Hippocampal formation (tissue), 2 donors: ENCODE measurements at regions not wholly inside any gene's neighbourhood (a gene's known extent, or its start where the extent isn't known, plus 50 kb on each side); places are given as distances from the start of the nearest gene placed in this dataset.
"Not testable (repeated sequence)": the region's sequence is repeated elsewhere in the genome, so short reads cannot be mapped to it uniquely, and the experiment has no call there.

Experiments used
- DNase-seq, 2 donors: peaks; one replicate each; lab custom pipeline; 2025; lab: John Stamatoyannopoulos, UW

DNA sequence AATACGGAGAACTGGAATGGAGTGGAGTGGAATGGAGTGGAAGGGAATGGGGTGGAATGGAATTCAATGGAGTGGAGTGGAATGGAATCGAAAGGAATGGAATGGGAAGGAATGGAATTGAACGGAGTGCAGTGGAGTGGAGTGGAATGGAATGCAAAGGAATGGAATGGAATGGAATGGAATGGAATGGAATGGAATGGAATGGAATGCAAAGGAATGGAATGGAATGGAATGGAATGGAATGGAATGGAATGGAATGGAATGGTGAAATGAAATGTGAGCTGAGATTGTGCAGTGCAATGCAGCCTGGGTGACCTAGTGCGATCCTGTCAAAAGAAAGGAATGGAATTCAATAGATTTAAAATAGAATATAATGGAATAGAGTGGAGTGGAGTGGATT is 357.3 kb upstream of the WSB1 start:
- not testable (repeated sequence) for DNase-seq

DNA sequence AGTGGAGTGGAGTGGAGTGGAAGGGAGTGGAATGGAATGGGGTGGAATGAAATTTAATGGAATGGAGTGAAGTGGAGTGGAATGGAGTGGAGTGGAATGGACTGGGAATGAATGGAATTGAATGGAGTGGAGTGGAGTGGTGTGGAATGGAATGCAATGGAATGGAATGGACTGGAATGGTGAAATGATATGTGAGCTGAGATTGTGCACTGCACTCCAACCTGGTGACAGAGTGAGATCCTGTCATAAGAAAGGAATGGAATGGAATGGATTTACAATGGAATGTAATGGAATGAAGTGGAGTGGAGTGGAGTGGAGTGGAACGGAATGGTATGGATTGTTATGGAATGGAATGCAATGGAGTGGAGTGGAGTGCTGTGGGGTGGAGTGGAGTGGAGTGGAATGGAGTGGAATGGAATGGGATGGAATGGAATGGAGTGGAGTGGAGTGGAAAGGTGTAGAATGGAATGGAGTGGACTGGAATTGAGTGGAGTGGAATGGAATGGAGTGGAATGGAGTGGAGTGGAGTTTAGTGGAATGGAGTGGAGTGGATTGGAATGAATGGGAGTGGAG is 356.1 kb upstream of the WSB1 start:
- DNase-seq, result not testable (repeated sequence)

GRCh38 chr17:26939755-26940154 is 354.2 kb upstream of the WSB1 start:
- DNase-seq, result not testable (repeated sequence)

- not testable (repeated sequence) for DNase-seq
Observed at GRCh38 chr17:26940587-26940986, 353.3 kb upstream of the WSB1 start.

- DNase-seq, result no peak
Observed at GRCh38 chr17:26962255-26963162, 331.4 kb upstream of the WSB1 start.

GRCh38 chr17:26963163-26963503 is 330.8 kb upstream of the WSB1 start:
- no peak for DNase-seq

GRCh38 chr17:26965898-26966624 is 327.9 kb upstream of the WSB1 start:
- DNase-seq, result not testable (repeated sequence)

GRCh38 chr17:26966625-26967179 is 327.2 kb upstream of the WSB1 start:
- DNase-seq, result not testable (repeated sequence)

GRCh38 chr17:26981845-26982425 is 312.0 kb upstream of the WSB1 start:
- DNase-seq, result not testable (repeated sequence)

GRCh38 chr17:26982563-26982962 is 311.4 kb upstream of the WSB1 start:
- DNase-seq, result not testable (repeated sequence)

DNA sequence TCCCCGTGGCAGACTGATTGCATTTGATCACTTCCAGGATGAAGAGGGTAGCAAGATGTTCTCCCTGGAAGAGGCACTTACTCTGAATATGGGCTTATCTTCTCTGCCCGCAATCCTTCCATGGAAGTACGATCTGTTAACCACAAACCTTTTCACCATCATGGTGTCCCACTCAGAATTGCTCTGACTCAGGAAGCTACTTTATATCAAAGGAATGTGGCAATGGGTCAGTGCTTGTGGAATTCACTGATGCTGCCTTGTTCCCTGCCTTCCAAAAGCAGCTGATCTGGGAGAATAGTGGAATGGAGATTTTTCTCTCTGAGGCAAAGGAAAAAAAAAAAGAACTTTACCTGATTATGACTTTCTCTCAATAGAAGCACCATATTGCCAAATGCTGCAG is 306.1 kb upstream of the WSB1 start:
- not testable (repeated sequence) for DNase-seq

- DNase-seq, result not testable (repeated sequence)
Observed at GRCh38 chr17:26994648-26995047, 299.3 kb upstream of the WSB1 start.

DNA sequence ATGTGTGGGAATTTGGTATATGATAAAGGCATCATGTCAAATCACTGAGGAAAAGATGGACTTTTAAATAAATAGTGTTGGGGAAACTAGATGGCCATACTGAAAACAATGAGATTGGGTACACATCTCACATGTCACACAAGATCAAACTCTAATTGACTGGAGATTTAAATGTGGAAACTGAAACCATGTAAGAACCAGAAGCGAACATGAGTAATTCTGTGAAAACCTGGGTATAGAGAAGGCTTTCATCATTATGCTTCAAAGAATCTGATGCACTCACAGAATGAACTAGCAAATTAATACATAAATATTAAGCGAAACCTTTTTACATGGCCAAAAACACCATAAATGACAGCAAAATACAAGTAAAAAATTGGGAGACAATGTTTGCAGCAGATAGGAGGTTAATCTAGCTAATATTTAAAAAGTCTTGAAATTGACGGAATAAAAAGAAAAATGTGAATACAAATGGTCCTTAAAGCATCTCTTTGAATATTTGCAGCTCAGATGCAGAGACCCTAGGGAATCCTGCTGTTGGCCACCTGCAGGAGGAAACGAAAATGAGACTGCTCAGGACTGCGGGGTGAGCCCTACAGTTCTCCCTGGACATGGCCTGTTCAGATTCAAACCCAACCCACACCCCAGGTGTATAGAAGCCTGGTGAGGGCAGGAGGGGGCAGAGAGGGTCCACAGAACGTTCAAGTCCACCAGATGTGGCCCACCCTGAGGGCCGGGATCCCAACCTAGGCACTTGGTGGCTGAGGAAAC is 297.6 kb upstream of the WSB1 start:
- not testable (repeated sequence) for DNase-seq

- DNase-seq, result not testable (repeated sequence)
Observed at GRCh38 chr17:27007734-27008531, 286.0 kb upstream of the WSB1 start.

DNA sequence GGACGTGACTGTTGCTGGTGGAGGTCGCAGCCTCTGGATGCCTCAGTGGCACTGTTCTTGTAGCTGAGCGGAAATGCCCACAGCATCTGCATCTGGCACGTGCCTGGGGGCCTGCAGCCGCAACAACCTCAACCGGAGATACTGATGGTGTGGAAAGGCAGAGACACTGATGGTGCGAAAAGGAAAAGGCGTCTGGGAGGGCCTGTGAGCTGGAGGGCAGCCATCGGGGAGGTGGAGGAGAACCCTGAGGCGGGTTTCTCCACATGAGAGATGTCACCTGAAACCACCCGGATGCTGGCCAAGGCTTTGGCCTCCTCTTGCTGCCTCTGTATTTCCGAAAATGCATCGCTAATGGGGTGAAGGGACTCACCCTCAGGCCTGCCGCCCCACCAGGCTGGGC is 284.8 kb upstream of the WSB1 start:
- DNase-seq, result no peak

DNA sequence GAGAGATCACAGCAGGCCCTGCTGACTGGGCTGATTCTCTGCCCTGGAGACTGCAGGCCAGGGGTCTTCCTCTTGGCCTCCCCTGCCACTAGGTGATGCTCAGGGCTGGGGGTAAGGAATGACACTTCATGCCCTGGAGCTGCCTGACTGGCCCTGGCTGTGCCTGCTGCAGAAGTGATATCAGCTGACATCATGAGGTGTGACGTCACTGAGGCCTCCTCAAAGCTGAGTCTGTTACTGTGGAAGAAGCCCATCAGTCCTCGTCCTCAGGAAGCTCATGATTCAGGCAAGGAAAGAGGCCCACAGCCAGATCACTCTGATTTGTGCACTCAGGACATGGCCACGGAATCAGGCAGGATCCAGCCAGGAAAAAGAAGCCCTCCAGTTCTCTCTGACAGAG is 283.8 kb upstream of the WSB1 start:
- not testable (repeated sequence) for DNase-seq

DNA sequence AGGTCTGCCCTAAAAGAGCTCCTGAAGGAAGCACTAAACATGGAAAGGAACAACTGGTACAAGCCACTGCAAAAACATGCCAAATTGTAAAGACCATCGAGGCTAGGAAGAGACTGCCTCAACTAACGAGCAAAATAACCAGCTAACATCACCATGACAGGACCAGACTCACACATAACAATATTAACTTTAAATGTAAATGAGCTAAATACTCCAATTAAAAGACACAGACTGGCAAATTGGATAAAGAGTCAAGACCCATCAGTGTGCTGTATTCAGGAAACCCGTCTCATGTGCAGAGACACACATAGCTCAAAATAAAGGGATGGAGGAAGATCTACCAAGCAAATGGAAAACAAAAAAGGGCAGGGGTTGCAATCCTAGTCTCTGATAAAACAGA is 263.4 kb upstream of the WSB1 start:
- DNase-seq, result not testable (repeated sequence)

DNA sequence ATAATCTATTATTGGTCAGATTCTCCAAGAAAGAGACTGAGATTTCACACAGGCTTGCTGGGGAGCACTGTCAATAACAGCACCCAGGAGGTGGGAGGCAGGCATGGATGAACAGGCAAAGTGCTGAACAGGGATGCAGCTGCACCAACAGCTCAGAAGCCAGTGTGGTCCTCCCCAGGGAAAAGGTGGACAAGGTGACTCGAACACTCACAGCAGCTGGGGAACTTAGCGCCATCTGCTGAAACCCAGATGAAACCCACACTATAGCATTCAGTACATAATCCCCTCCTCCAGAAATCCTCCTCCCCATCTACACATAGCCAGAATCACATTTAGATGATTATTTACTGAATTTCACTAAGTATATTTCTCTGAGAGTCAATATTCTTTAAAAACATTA is 255.2 kb upstream of the WSB1 start:
- no peak for DNase-seq

DNA sequence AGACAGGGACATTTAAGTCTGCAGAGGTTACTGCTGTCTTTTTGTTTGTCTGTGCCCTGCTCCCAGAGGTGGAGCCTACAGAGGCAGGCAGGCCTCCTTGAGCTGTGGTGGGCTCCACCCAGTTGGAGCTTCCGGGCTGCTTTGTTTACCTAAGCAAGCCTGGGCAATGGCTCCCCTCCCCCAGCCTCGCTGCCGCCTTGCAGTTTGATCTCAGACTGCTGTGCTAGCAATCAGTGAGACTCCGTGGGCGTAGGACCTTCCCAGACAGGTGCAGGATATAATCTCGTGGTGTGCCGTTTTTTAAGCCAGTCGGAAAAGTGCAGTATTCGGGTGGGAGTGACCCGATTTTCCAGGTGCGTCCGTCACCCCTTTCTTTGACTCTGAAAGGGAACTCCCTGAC is 248.9 kb upstream of the WSB1 start:
- DNase-seq, result not testable (repeated sequence)

DNA sequence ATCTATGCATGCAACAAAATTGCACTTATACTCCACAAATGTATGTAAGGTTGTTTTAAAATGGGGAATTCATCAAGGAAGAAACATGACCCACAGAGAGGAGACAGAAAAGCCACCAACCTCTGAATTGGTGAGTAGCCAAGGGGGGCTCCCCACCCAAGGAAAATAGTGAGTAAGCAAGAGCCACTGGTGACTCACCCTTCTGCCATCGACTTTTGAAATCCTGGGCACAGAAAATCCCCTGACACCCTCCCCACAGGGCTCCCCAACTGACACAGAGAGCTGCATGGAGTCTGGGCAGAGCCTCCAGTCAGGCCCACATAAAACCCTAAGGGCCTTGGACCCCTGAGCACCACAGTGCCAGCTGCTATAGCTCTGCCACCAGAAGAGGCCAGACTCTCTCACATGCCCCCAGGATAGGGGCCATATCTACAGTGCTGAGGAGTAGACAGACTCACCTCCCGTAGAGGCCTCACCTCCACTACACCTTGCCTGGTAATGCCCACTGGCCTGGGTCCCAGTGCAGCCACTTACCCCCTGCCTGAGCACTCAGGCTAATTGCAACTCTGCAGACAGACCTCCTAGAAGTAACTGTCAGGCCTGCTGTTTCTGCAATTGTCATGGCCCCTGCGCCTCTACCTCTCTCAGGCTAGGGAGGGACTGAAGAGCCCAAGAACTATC is 244.7 kb upstream of the WSB1 start:
- no peak for DNase-seq
